ENCODE measurements at regions not wholly inside any gene's neighbourhood (a gene's known extent, or its start where the extent isn't known, plus 50 kb on each side); places are given as distances from the start of the nearest gene placed in this dataset.
"Not testable (repeated sequence)": the region's sequence is repeated elsewhere in the genome, so short reads cannot be mapped to it uniquely, and the experiment has no call there.

DNA sequence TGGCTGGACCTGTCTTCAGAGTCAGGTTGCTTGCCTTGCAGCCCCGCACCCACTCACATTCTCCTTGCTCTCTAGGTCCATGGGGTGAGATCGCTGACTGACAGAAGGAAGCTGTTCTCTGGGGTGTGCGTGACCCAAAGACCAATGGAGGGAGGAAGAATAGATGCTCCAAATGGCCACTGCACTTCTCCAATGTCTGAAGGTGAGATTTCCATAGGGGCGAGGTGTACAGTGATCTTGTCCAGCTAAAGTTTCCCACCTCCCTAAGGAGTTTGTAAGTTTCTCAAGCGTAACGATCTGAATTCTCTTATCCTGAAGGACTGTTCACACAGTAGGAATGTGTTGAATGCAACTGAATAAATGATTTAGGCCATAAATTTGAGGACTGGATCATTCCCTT is 211.9 kb upstream of the IRF2BP2 start:
- no peak overlapping the region for H3K4me3 ChIP-seq (ENCODE audit: low read depth, low read length, poor library complexity, severe bottlenecking)
- no peak overlapping the region for H3K4me2 ChIP-seq (ENCODE audit: low read length)
- no peaks in the 10 kb centered on the region for H3K36me3 ChIP-seq (ENCODE audit: insufficient read depth, low read length)
- ChIA-PET POLR2A (interaction anchor here (0.6 to 0.7 kb wide), 2 partner anchors 153 to 1088 kb away, joined by 3 read pairs; no protein-coding TSS in a partner anchor), CTCF (ENCODE audit: unreplicated experiment) (no interaction called here)
- no peaks in the 10 kb centered on the region for H3K4me1 ChIP-seq (ENCODE audit: insufficient read depth, low read length, poor library complexity, severe bottlenecking)
- no peak overlapping the region for H2AFZ ChIP-seq (ENCODE audit: low read length)
- H4K20me1 ChIP-seq (ENCODE audit: insufficient read depth, low read length), result no peaks in the 10 kb centered on the region
- intact Hi-C loops (cut with micrococcal nuclease; ENCODE audit: unreplicated experiment), result no loop called here
- DNase-seq (ENCODE audit: low spot score), result no peak
- H3K27ac ChIP-seq (ENCODE audit: low read depth, low read length, poor library complexity, severe bottlenecking), result no peak overlapping the region
- TF ChIP-seq EZH2phosphoT487 (IDR thresholded peaks at IDR 0.05; ENCODE audit: borderline replicate concordance, low read depth, low read length), result no peak
- TF ChIP-seq, protein P1, sequence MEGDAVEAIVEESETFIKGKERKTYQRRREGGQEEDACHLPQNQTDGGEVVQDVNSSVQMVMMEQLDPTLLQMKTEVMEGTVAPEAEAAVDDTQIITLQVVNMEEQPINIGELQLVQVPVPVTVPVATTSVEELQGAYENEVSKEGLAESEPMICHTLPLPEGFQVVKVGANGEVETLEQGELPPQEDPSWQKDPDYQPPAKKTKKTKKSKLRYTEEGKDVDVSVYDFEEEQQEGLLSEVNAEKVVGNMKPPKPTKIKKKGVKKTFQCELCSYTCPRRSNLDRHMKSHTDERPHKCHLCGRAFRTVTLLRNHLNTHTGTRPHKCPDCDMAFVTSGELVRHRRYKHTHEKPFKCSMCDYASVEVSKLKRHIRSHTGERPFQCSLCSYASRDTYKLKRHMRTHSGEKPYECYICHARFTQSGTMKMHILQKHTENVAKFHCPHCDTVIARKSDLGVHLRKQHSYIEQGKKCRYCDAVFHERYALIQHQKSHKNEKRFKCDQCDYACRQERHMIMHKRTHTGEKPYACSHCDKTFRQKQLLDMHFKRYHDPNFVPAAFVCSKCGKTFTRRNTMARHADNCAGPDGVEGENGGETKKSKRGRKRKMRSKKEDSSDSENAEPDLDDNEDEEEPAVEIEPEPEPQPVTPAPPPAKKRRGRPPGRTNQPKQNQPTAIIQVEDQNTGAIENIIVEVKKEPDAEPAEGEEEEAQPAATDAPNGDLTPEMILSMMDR (conservative IDR thresholded peaks at IDR 0.05; ENCODE audit: low read length), result no peak
- H3K9me2 ChIP-seq (ENCODE audit: insufficient read depth, low read length), result no peaks in the 10 kb centered on the region
- H3K79me2 ChIP-seq (ENCODE audit: insufficient read depth, low read depth, low read length), result no peaks in the 10 kb centered on the region
- no peaks in the 10 kb centered on the region for H3K9me3 ChIP-seq (ENCODE audit: low read length)
- no TSS peak for BruUV-seq (replicated peaks)

DNA sequence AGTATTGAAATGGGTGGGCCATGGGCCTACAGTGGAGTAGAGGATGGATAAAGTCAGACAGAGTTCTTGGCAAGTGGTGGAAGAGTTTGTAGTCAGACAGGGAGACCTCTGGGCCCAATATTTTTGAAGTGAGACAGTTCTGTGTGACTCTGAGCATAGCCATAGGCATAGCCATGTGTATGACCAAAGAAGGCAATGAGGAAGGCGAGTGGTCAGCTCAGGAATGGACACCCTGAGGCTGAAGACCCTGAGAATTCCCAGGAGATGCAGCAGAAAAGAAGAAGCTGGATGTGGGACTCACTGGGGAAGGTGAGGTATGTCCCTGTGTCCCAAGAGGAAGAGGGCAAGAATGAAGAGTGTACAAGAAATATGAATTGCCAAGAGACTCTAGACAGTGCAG is 210.6 kb upstream of the IRF2BP2 start:
- TF ChIP-seq EZH2phosphoT487 (IDR thresholded peaks at IDR 0.05; ENCODE audit: borderline replicate concordance, low read depth, low read length), result no peak
- TF ChIP-seq, protein P1 (conservative IDR thresholded peaks at IDR 0.05; ENCODE audit: low read length), result no peak
- ChIA-PET POLR2A (no interaction called here), CTCF (ENCODE audit: unreplicated experiment) (no interaction called here)
- H3K27ac ChIP-seq (ENCODE audit: low read depth, low read length, poor library complexity, severe bottlenecking), result no peak overlapping the region
- H3K79me2 ChIP-seq (ENCODE audit: insufficient read depth, low read depth, low read length), result no peaks in the 10 kb centered on the region
- intact Hi-C loops (cut with micrococcal nuclease; ENCODE audit: unreplicated experiment), result no loop called here
- DNase-seq (ENCODE audit: low spot score), result no peak
- no peaks in the 10 kb centered on the region for H4K20me1 ChIP-seq (ENCODE audit: insufficient read depth, low read length)
- H2AFZ ChIP-seq (ENCODE audit: low read length), result no peak overlapping the region
- no peaks in the 10 kb centered on the region for H3K4me1 ChIP-seq (ENCODE audit: insufficient read depth, low read length, poor library complexity, severe bottlenecking)
- no peak overlapping the region for H3K4me3 ChIP-seq (ENCODE audit: low read depth, low read length, poor library complexity, severe bottlenecking)
- no peaks in the 10 kb centered on the region for H3K36me3 ChIP-seq (ENCODE audit: insufficient read depth, low read length)
- H3K9me2 ChIP-seq (ENCODE audit: insufficient read depth, low read length), result no peaks in the 10 kb centered on the region
- BruUV-seq (replicated peaks), result no TSS peak
- no peaks in the 10 kb centered on the region for H3K9me3 ChIP-seq (ENCODE audit: low read length)
- H3K4me2 ChIP-seq (ENCODE audit: low read length), result no peak overlapping the region

DNA sequence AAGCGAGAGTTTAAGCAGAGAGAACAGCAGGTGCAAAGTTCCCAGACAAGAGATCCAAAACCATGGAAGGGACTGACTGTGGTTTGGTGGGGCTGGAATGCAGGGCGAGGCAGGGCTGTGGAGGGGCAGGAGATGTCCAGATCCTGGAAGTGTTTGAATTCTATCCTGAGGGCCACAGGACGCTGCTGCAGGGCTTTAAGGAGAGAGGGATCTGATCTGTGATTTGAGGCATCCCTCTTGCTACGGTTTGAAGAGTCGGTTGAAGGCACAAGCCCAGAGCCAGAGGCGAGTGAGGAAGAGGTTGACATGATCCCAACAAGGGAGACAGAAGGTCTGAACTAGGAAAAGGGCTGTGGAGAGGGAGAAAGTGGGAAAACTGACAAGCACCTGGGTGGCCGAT is 209.9 kb upstream of the IRF2BP2 start:
- H2AFZ ChIP-seq (ENCODE audit: low read length); BruUV-seq (replicated peaks); H3K4me2 ChIP-seq (ENCODE audit: low read length); H3K4me3 ChIP-seq (ENCODE audit: low read depth, low read length, poor library complexity, severe bottlenecking); CTCF ChIA-PET (ENCODE audit: unreplicated experiment); H3K9me2 ChIP-seq (ENCODE audit: insufficient read depth, low read length); H4K20me1 ChIP-seq (ENCODE audit: insufficient read depth, low read length); DNase-seq (ENCODE audit: low spot score); H3K27ac ChIP-seq (ENCODE audit: low read depth, low read length, poor library complexity, severe bottlenecking); H3K36me3 ChIP-seq (ENCODE audit: insufficient read depth, low read length); H3K79me2 ChIP-seq (ENCODE audit: insufficient read depth, low read depth, low read length); POLR2A ChIA-PET; H3K9me3 ChIP-seq (ENCODE audit: low read length); H3K4me1 ChIP-seq (ENCODE audit: insufficient read depth, low read length, poor library complexity, severe bottlenecking); intact Hi-C loops (cut with micrococcal nuclease; ENCODE audit: unreplicated experiment): not testable (repeated sequence)

DNA sequence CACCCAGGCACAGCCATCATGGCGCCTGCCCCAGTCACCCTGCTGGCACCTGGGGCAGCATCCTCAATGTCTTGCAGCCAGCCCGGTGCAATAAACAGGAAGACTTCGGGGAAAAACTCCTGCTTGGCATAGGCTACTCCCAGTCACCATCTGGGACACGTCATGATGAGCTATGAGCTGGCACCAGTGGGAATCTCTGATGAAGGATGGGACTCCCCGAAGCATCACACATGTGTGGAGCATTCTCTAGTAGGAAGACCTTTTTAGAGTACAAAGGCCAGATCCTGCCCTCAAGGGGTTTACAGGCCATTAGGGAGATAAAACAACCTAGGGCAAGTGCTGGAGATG is 208.0 kb upstream of the IRF2BP2 start:
- H3K4me3 ChIP-seq (ENCODE audit: low read depth, low read length, poor library complexity, severe bottlenecking); H3K27ac ChIP-seq (ENCODE audit: low read depth, low read length, poor library complexity, severe bottlenecking); H3K36me3 ChIP-seq (ENCODE audit: insufficient read depth, low read length); H4K20me1 ChIP-seq (ENCODE audit: insufficient read depth, low read length); intact Hi-C loops (cut with micrococcal nuclease; ENCODE audit: unreplicated experiment); DNase-seq (ENCODE audit: low spot score); BruUV-seq (replicated peaks); H3K4me1 ChIP-seq (ENCODE audit: insufficient read depth, low read length, poor library complexity, severe bottlenecking); H2AFZ ChIP-seq (ENCODE audit: low read length); H3K9me2 ChIP-seq (ENCODE audit: insufficient read depth, low read length); H3K79me2 ChIP-seq (ENCODE audit: insufficient read depth, low read depth, low read length); H3K9me3 ChIP-seq (ENCODE audit: low read length); H3K4me2 ChIP-seq (ENCODE audit: low read length); POLR2A ChIA-PET: not testable (repeated sequence)
- CTCF ChIA-PET (ENCODE audit: unreplicated experiment), result interaction anchor here (0.6 kb wide), 1 partner anchor 21 kb away, joined by 4 read pairs; no protein-coding TSS in a partner anchor

DNA sequence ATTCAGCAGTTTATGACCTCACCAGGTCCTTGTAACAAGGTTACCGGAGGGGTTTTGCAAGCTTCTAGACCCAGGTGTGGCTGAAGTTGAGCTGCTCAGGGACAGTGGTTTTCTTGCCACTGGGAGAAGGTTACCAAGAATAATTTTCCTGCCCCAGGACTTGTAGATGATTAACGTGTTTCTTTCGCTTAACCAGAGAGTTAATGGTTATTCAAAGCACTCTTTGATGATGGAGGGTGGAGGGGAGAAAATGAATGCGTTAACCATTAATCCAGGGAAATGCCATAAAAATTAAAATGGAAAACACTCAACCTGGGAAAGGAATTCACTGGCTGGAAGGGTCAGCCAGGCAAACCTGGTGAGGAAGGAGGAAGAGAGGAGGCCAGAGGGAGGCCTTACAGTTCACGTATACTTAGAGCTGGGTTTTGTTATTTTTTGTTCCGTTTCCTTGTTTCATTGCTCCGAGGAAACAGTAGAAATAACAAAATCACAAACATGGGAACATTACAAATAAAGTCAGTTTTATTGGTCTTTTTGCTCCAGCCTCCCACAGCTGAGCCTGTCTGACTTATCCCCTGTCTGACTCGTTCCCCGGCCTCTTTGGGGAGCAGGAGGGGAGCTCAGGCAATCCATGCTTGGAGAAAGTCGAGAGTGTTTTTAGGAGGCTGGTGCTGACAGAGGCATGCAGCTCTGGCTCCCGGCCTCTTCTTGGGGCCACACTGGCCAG is 207.5 kb upstream of the IRF2BP2 start:
- H3K27ac ChIP-seq (ENCODE audit: low read depth, low read length, poor library complexity, severe bottlenecking); H2AFZ ChIP-seq (ENCODE audit: low read length); H4K20me1 ChIP-seq (ENCODE audit: insufficient read depth, low read length); H3K36me3 ChIP-seq (ENCODE audit: insufficient read depth, low read length); H3K4me3 ChIP-seq (ENCODE audit: low read depth, low read length, poor library complexity, severe bottlenecking); H3K9me2 ChIP-seq (ENCODE audit: insufficient read depth, low read length); CTCF ChIA-PET (ENCODE audit: unreplicated experiment); H3K4me2 ChIP-seq (ENCODE audit: low read length); intact Hi-C loops (cut with micrococcal nuclease; ENCODE audit: unreplicated experiment); BruUV-seq (replicated peaks); H3K4me1 ChIP-seq (ENCODE audit: insufficient read depth, low read length, poor library complexity, severe bottlenecking); DNase-seq (ENCODE audit: low spot score); H3K9me3 ChIP-seq (ENCODE audit: low read length); H3K79me2 ChIP-seq (ENCODE audit: insufficient read depth, low read depth, low read length): not testable (repeated sequence)
- POLR2A ChIA-PET, result interaction anchor here (0.6 kb wide), 1 partner anchor 362 kb away, joined by 3 read pairs; no protein-coding TSS in a partner anchor

Measured in OCI-LY7 (cell line).